Ishikawa (cell line): ENCODE measurements at regions not wholly inside any gene's neighbourhood (a gene's known extent, or its start where the extent isn't known, plus 50 kb on each side); places are given as distances from the start of the nearest gene placed in this dataset.

Source experiments
- CEBPB ChIP-seq: IDR thresholded peaks from 2 replicates; pipeline ENCODE4 v1.6.1; 2012
- CREB1 ChIP-seq: IDR thresholded peaks from 2 replicates; pipeline ENCODE4 v1.6.1; 2012; ENCODE audit warnings: low read depth
- EGR1 ChIP-seq: IDR thresholded peaks from 2 replicates; pipeline ENCODE4 v1.6.1; 2012
- EP300 ChIP-seq: IDR thresholded peaks from 2 replicates; pipeline ENCODE4 v1.6.1; 2012; ENCODE audit warnings: borderline replicate concordance
- FOXM1 ChIP-seq: IDR thresholded peaks from 2 replicates; pipeline ENCODE4 v1.6.1; 2012; ENCODE audit warnings: low read depth, borderline replicate concordance
- MAX ChIP-seq: IDR thresholded peaks from 2 replicates; pipeline ENCODE4 v1.6.1; 2012
- NFIC ChIP-seq: IDR thresholded peaks from 2 replicates; pipeline ENCODE4 v1.6.1; 2012
- RAD21 ChIP-seq: IDR thresholded peaks from 2 replicates; pipeline ENCODE4 v1.6.1; 2012; ENCODE audit warnings: low read depth
- REST ChIP-seq: IDR thresholded peaks from 2 replicates; pipeline ENCODE4 v1.6.1; 2012; ENCODE audit warnings: low read depth, mild to moderate bottlenecking
- TAF1 ChIP-seq: IDR thresholded peaks from 2 replicates; pipeline ENCODE4 v1.6.1; 2012; ENCODE audit warnings: low read depth, mild to moderate bottlenecking
- TCF12 ChIP-seq: IDR thresholded peaks from 2 replicates; pipeline ENCODE4 v1.6.1; 2012; ENCODE audit warnings: low read depth
- TEAD4 ChIP-seq: IDR thresholded peaks from 2 replicates; pipeline ENCODE4 v1.6.1; 2012
- YY1 ChIP-seq: IDR thresholded peaks from 2 replicates; pipeline ENCODE4 v1.6.1; 2012; ENCODE audit warnings: low read depth
- ZBTB7A ChIP-seq: IDR thresholded peaks from 2 replicates; pipeline ENCODE4 v1.6.1; 2012; ENCODE audit warnings: low read depth
- TF ChIP-seq, protein P1 (sequence below): IDR thresholded peaks from 2 replicates; pipeline ENCODE4 v1.6.1; 2012

- TF ChIP-seq NFIC (no peak), TEAD4 (no peak), YY1 (no peak), ZBTB7A (no peak), RAD21 (no peak), EGR1 (no peak), CEBPB (no peak), MAX (no peak), CREB1 (no peak), REST (no peak), TAF1 (no peak), FOXM1 (no peak), EP300 (no peak), TCF12 (no peak)
- TF ChIP-seq, protein P1, sequence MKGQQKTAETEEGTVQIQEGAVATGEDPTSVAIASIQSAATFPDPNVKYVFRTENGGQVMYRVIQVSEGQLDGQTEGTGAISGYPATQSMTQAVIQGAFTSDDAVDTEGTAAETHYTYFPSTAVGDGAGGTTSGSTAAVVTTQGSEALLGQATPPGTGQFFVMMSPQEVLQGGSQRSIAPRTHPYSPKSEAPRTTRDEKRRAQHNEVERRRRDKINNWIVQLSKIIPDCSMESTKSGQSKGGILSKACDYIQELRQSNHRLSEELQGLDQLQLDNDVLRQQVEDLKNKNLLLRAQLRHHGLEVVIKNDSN, result no peak
Observed at GRCh38 chr6:170030284-170030815, 260.5 kb downstream of the DLL1 start.

GRCh38 chr6:170029416-170030283, 261.2 kb downstream of the DLL1 start:
- TF ChIP-seq NFIC (no peak), CEBPB (no peak), EP300 (no peak), FOXM1 (no peak), RAD21 (no peak), REST (no peak), YY1 (no peak), TEAD4 (no peak), TAF1 (no peak), CREB1 (no peak), MAX (no peak), TCF12 (no peak), EGR1 (no peak), ZBTB7A (no peak)
- TF ChIP-seq, protein P1, result no peak

DNA sequence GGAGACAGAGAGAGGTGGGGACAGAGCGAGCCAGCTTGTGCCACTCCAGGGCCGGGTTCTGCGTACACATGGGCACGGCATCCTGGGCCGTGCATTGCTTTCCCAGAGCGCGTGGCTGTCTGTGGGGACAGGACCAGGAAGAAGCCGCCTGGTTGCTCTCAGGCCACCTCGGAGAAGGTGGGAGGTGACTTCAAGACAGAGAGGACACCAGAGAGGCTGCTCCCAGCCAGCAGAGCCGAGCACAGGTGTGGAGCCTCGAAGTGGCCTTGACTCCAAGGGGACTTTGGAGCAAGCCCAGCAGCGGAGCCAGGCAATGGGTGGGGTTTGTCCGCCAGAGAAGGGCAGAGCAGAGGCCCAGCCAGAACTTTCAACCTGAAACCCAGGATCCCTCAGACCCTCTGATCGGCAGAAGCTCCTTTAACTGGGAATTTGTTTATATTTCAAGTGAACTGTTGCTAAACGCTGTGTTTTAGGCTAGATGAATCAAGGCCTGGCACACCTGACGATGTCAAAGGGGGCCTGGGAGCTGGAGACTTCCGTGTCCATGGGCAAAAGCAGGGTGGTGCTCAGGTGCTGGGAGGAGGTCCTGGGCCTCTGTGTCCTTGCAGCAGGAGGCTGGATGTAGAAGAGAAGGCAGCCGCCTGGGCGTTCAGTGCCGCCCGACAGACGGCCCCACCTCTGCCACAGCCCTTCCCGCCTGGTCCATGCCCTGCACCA, 262.1 kb downstream of the DLL1 start:
- TF ChIP-seq MAX (no peak), EP300 (no peak), EGR1 (no peak), YY1 (no peak), FOXM1 (no peak), RAD21 (no peak), CEBPB (no peak), REST (no peak), CREB1 (no peak), TEAD4 (no peak), TCF12 (no peak), ZBTB7A (no peak), TAF1 (no peak), NFIC (no peak)
- TF ChIP-seq, protein P1, result no peak
